Stimulated activated CD4-positive, alpha-beta T cell treated with anti-CD3 and anti-CD28 coated beads, Interleukin-1b, Interleukin-23, amount 100 ng/mL, for 4 hours (primary cell): ENCODE measurements at regions not wholly inside any gene's neighbourhood (a gene's known extent, or its start where the extent isn't known, plus 50 kb on each side); places are given as distances from the start of the nearest gene placed in this dataset.
"Not testable (repeated sequence)": the region's sequence is repeated elsewhere in the genome, so short reads cannot be mapped to it uniquely, and the experiment has no call there.

Source experiments
- DNase-seq, 2 donors: peaks; one replicate each; pipeline ENCODE4 v3.0.0-alpha.2; 2020; ENCODE audit warnings: low read depth in 2 of 2

- DNase-seq: no peak
Measured at GRCh38 chr11:70891844-70892380, 360.5 kb downstream of the SHANK2 start.

DNA sequence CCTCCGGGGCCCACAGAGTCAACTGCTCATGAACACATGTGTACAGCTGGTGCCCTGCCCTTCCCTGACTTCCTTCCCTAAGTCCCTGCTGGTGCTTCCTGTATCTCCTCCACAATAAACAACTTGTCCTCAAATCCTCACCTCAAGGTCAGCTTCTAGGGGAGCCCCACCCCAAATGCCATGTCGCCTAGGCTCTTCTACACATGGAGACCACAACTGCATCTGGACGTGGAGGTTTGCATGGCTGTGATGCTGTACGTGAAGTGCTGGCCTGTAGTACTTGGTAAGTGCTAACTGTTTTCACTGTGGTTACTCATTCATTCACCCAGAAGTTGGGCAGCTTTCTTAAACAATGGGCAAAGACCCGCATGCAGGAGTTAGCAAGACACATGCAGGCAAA lies 359.5 kb downstream of the SHANK2 start:
- no peak for DNase-seq

DNA sequence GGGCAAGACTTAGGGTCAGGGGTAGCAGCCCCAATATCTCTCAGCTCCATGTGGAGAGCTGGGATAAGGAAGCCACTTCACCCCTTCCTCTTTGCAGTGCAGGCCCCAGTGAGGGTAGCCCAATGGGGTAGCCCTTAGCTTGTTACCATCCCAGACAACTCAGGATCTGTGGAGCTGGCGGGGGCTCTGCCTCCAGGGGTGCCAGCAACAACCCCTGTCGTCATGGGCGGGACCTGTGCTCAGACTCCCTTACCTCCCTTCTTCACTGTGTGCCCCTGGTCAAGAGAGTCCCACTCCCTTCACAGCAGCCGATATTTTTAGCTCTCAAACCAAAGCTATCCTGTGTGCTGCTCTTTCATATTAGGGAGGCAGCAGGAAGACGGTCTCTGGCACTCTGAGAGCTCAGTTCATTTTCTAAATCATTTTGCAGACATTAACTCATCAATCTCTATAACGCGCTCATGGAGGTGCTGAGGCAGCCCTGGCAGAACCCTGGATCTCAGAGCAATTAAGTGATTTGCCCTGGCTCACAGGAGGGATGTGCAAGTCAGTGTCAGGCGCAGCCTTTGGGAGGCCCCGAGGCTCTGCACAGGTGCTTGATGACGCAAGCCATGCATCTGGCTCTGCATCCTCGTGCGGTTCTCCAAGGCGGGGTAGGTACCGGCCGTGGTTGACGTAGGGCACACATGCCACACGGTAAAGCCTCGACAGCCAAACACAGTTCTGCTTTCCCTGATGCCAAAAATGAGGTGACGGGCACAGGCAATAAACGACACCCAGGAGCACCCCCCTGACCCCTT lies 357.6 kb downstream of the SHANK2 start:
- no peak for DNase-seq

DNA sequence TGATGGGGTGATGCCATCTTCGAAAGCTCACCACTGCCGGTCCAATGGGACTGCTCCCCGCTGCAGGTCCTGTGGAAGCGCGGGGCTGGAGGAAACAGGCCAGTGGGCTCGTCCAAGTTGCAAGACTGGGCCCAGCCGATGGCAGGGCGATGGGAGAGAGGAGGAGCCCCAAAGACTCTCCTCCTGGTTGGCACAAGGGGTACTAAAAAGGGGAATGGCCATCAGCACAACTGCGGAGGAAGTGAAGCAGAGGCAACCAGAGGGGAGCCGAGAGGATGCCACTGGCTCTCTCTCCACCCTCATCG lies 357.1 kb downstream of the SHANK2 start:
- no peak for DNase-seq

- DNase-seq: no peak
Measured at GRCh38 chr11:70897429-70897828, 354.9 kb downstream of the SHANK2 start.

GRCh38 chr11:70899616-70900015 lies 352.8 kb downstream of the SHANK2 start:
- no peak for DNase-seq

- DNase-seq: no peak
Measured at GRCh38 chr11:70900540-70900939, 351.8 kb downstream of the SHANK2 start.

DNA sequence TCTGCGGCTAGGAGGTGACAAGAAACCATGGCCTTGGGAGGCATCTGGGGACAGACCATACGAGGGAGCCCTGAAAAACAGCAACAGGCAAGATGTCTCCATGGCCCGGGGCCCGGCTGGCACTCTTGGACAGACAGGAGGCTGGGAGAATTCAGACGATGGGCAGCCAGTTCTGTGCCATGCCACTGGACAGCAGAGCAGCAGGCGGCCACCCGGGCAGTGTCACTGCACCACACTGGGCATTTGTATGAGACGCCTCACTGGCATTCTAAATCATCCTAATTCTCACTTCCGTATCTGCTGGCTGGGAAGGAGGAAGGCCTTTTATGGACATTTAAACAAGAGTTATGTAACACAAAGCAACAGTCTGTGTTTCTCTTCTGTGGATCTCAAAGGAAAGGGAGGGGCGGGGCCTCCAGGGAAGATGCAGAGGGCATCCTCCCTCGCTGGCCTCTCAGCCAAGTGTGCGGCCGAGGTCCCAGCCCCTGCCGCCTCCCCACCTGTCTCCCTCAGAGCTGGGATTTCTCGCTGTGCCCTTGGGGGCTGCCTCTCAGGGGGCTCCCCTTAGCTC lies 350.3 kb downstream of the SHANK2 start:
- no peak for DNase-seq

DNA sequence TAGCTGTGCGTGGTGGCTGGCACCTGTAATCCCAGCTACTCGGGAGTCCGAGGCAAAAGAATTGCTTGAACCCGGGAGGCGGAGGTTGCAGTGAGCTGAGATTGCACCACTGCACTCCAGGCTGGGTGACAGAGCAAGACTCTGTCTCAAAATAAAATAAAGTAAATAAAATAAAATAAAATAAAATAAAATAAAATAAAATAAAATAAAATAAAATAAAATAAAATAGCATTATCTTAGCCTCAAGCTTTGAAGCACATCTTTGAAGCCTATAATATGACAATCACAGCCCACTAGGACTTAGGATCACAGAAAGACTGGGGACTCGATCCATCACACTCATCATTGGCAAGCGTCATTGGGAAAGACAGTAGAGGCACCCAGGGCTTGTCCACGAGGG lies 349.1 kb downstream of the SHANK2 start:
- not testable (repeated sequence) for DNase-seq

GRCh38 chr11:70906101-70906500 lies 346.3 kb downstream of the SHANK2 start:
- no peak for DNase-seq

DNA sequence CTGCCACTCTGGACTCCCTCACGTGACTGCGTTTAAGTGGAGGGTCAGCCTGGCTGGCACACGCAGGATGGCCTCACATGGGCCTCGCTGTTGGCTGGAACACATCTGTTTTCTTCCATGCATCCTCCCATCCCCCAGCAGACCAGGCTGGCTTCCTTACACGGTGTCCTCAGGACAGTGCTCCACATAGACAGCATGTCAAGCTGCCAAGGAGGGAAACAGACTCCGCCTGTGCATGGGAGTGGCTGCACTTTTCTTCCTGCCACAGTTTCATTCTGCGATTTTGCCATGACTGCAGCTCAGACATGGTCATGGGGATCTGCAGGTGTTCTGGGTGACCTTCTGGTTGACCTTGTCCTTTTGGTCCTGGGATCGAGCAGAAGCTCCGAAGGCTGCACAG lies 344.2 kb downstream of the SHANK2 start:
- DNase-seq: no peak

DNA sequence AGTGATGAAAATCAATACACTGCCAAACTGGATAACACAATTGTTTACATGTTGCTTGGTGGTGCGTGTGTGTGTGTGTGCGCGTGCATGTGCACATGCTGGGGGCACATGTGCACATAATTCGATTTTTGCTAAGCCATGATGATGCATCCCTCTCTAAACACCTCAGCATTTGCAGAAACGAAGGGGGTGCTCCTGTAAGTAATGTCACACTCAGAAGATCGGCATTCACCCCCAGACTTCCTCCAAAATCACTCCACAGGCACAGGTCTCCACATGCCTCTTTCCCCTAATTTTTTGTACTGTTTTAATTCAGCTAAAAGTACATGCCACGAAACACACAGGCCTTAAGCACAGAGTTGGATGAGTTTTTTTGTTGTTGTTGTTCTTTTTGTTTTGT lies 341.5 kb downstream of the SHANK2 start:
- no peak for DNase-seq

- DNase-seq: no peak
Measured at GRCh38 chr11:70912226-70912840, 340.0 kb downstream of the SHANK2 start.

- DNase-seq: no peak
Measured at GRCh38 chr11:70913715-70914231, 338.6 kb downstream of the SHANK2 start.

- DNase-seq: no peak
Measured at GRCh38 chr11:70914496-70914895, 337.9 kb downstream of the SHANK2 start.

DNA sequence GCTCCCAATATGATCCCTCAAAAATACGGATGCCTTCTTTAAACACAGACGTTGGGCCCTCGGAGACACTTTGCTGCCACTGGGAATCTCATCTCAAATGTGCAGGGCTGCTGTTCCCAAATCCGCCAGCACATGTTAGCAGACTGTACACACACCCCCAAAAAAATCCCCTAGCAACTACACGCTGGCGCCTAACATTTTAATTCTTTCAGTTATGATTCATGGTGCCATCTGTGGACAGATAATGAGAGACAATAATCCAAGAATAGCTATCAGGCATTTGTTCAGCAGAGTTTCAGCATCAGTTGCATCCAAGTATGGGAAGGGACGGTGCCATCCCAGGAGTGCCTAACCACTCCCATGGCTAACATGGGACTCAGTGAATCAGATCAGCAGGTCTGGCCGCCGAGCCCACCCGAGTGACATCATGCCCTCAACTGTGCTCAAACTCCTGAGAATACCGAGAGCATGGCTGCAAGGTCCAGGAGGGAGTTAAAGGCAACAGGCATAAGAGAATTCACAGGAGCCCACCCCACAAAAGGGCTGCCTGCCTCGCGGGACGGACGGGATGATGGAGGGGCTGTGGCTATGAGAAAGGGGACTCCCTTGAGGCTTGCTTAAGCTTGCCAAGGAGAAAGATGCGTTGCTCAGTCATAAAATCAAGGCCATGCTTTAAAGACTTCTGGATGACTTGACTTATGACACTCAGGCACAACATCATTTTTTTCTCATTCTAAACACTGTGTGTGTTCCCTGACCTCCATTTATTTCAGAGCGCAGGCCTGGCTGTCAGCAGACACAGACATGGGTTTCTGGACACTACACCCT lies 337.0 kb downstream of the SHANK2 start:
- DNase-seq: no peak

- no peak for DNase-seq
Measured at GRCh38 chr11:70916351-70916750, 336.0 kb downstream of the SHANK2 start.

DNA sequence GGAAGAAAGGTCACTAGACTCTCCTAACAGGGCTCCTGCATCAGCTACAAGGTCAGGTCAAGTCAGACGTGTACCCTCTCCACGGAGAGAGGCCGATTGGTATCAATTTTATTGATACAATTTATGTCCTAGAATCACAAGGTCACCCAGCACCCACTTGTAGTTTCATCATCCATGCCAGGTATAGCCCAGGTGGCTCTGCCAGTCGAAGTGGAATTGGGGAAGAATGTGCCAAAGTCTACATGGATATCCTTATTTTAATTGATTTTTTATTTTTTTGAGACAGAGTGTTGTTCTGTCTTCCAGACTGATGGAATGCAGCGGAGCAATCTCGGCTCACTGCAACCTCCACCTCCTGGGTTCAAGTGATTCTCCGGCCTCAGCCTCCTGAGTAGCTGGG lies 334.1 kb downstream of the SHANK2 start:
- DNase-seq: no peak

DNA sequence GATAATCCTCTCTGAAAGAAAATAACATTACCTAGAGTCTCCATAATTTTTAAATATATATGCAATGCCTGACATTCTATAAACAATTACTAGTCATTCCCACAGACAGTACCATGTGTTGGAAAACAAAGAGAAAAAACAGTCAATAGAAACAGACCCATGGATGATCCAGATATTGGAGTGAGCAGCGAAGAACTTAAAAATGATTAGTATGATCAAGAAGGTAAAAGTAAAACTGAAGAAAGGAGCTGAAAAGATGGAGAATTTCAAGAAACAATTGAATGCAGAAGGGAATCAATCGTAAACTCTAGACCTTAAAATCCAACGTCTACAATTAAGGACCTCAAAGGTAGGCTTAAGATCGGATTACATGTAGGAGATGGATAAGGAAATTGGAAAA lies 330.6 kb downstream of the SHANK2 start:
- DNase-seq: no peak

- no peak for DNase-seq
Measured at GRCh38 chr11:70924108-70924507, 328.3 kb downstream of the SHANK2 start.

GRCh38 chr11:70925238-70925637 lies 327.1 kb downstream of the SHANK2 start:
- DNase-seq: no peak
